ENCODE measurements at regions not wholly inside any gene's neighbourhood (a gene's known extent, or its start where the extent isn't known, plus 50 kb on each side); places are given as distances from the start of the nearest gene placed in this dataset.
A peak's percentile ranks its signal among the peaks of the same experiment; 100 is the strongest.

GRCh38 chr13:26980099-26981031 lies 191.2 kb downstream of the USP12 start:
- DNase-seq (ENCODE audit: low read depth in 4 of 6, low spot score in 6 of 6) = peak in 1 of 6 donors; percentile 47
- Histone ChIP-seq H3K9me3 (ENCODE audit: control insufficient read depth, insufficient read depth, low read length) (no peaks in the 10 kb centered on the region), H3K27ac (ENCODE audit: low read depth, low read length) (no peak overlapping the region), H3K4me3 (ENCODE audit: low read depth, low read length) (no peak overlapping the region), H3K27me3 (ENCODE audit: control insufficient read depth, insufficient read depth, low read length) (peaks cover 3% of the 10 kb centered on the region), H3K36me3 (ENCODE audit: control insufficient read depth, insufficient read depth, low read length) (no peaks in the 10 kb centered on the region), H3K4me1 (ENCODE audit: control insufficient read depth, insufficient read depth, low read length) (peaks cover 6% of the 10 kb centered on the region)
- 64% methylated on average over 12 of the region's 18 CpGs for WGBS (ENCODE audit: insufficient coverage)

- H3K27ac ChIP-seq (ENCODE audit: low read depth, low read length) = no peak overlapping the region
- H3K4me1 ChIP-seq (ENCODE audit: control insufficient read depth, insufficient read depth, low read length) = peaks cover 6% of the 10 kb centered on the region
- H3K36me3 ChIP-seq (ENCODE audit: control insufficient read depth, insufficient read depth, low read length) = no peaks in the 10 kb centered on the region
- 83% methylated on average over 8 of the region's 8 CpGs for WGBS (ENCODE audit: insufficient coverage)
- DNase-seq (ENCODE audit: low read depth in 4 of 6, low spot score in 6 of 6) = no peak
- no peaks in the 10 kb centered on the region for H3K9me3 ChIP-seq (ENCODE audit: control insufficient read depth, insufficient read depth, low read length)
- peaks cover 3% of the 10 kb centered on the region for H3K27me3 ChIP-seq (ENCODE audit: control insufficient read depth, insufficient read depth, low read length)
- no peak overlapping the region for H3K4me3 ChIP-seq (ENCODE audit: low read depth, low read length)
Measured at GRCh38 chr13:26979334-26979733, 192.3 kb downstream of the USP12 start.

GRCh38 chr13:26978081-26978860 lies 193.3 kb downstream of the USP12 start:
- WGBS (ENCODE audit: insufficient coverage) = 54% methylated on average over 6 of the region's 12 CpGs
- Histone ChIP-seq H3K4me1 (ENCODE audit: control insufficient read depth, insufficient read depth, low read length) (peaks cover 6% of the 10 kb centered on the region), H3K9me3 (ENCODE audit: control insufficient read depth, insufficient read depth, low read length) (no peaks in the 10 kb centered on the region), H3K36me3 (ENCODE audit: control insufficient read depth, insufficient read depth, low read length) (no peaks in the 10 kb centered on the region), H3K27ac (ENCODE audit: low read depth, low read length) (no peak overlapping the region), H3K27me3 (ENCODE audit: control insufficient read depth, insufficient read depth, low read length) (peaks cover 3% of the 10 kb centered on the region), H3K4me3 (ENCODE audit: low read depth, low read length) (no peak overlapping the region)
- no peak for DNase-seq (ENCODE audit: low read depth in 4 of 6, low spot score in 6 of 6)

DNA sequence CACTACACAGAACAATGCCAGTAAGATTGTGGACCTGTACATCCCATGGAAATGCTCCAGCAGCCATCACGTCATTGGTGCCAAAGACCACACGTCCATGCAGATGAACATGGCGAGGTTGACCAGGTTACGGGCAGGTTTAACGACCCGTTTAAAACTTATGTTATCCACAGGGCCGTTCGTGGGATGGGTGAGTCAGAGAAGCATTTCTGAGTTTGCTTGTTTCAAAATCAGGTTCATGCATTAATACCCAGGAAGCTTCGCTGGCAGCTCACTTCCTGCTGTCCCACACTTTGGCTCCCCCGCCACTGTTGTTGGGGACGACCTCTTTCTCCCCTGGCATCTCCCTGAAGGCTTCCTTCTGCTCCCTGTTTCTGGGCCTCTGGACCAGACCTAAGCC lies 194.1 kb downstream of the USP12 start:
- Histone ChIP-seq H3K27ac (ENCODE audit: low read depth, low read length) (no peak overlapping the region), H3K4me1 (ENCODE audit: control insufficient read depth, insufficient read depth, low read length) (peaks cover 6% of the 10 kb centered on the region), H3K9me3 (ENCODE audit: control insufficient read depth, insufficient read depth, low read length) (no peaks in the 10 kb centered on the region), H3K27me3 (ENCODE audit: control insufficient read depth, insufficient read depth, low read length) (peaks cover 3% of the 10 kb centered on the region), H3K36me3 (ENCODE audit: control insufficient read depth, insufficient read depth, low read length) (no peaks in the 10 kb centered on the region), H3K4me3 (ENCODE audit: low read depth, low read length) (no peak overlapping the region)
- DNase-seq (ENCODE audit: low read depth in 4 of 6, low spot score in 6 of 6) = no peak
- 68% methylated on average over 11 of the region's 11 CpGs for WGBS (ENCODE audit: insufficient coverage)

- Histone ChIP-seq H3K4me1 (ENCODE audit: control insufficient read depth, insufficient read depth, low read length) (peaks cover 6% of the 10 kb centered on the region), H3K4me3 (ENCODE audit: low read depth, low read length) (no peak overlapping the region), H3K27me3 (ENCODE audit: control insufficient read depth, insufficient read depth, low read length) (peaks cover 3% of the 10 kb centered on the region), H3K9me3 (ENCODE audit: control insufficient read depth, insufficient read depth, low read length) (no peaks in the 10 kb centered on the region), H3K36me3 (ENCODE audit: control insufficient read depth, insufficient read depth, low read length) (no peaks in the 10 kb centered on the region), H3K27ac (ENCODE audit: low read depth, low read length) (no peak overlapping the region)
- no peak for DNase-seq (ENCODE audit: low read depth in 4 of 6, low spot score in 6 of 6)
- WGBS (ENCODE audit: insufficient coverage) = 100% methylated on average over 1 of the region's 1 CpG
Measured at GRCh38 chr13:26976313-26976712, 195.3 kb downstream of the USP12 start.

GRCh38 chr13:26973946-26974345 lies 197.7 kb downstream of the USP12 start:
- Histone ChIP-seq H3K27ac (ENCODE audit: low read depth, low read length) (no peak overlapping the region), H3K27me3 (ENCODE audit: control insufficient read depth, insufficient read depth, low read length) (peaks cover 3% of the 10 kb centered on the region), H3K9me3 (ENCODE audit: control insufficient read depth, insufficient read depth, low read length) (no peaks in the 10 kb centered on the region), H3K36me3 (ENCODE audit: control insufficient read depth, insufficient read depth, low read length) (no peaks in the 10 kb centered on the region), H3K4me1 (ENCODE audit: control insufficient read depth, insufficient read depth, low read length) (no peaks in the 10 kb centered on the region), H3K4me3 (ENCODE audit: low read depth, low read length) (no peak overlapping the region)
- WGBS (ENCODE audit: insufficient coverage) = 88% methylated on average over 3 of the region's 4 CpGs
- DNase-seq (ENCODE audit: low read depth in 4 of 6, low spot score in 6 of 6) = no peak

- Histone ChIP-seq H3K27ac (ENCODE audit: low read depth, low read length) (no peak overlapping the region), H3K9me3 (ENCODE audit: control insufficient read depth, insufficient read depth, low read length) (no peaks in the 10 kb centered on the region), H3K27me3 (ENCODE audit: control insufficient read depth, insufficient read depth, low read length) (no peaks in the 10 kb centered on the region), H3K4me1 (ENCODE audit: control insufficient read depth, insufficient read depth, low read length) (no peaks in the 10 kb centered on the region), H3K4me3 (ENCODE audit: low read depth, low read length) (no peak overlapping the region), H3K36me3 (ENCODE audit: control insufficient read depth, insufficient read depth, low read length) (no peaks in the 10 kb centered on the region)
- DNase-seq (ENCODE audit: low read depth in 4 of 6, low spot score in 6 of 6) = no peak
- WGBS (ENCODE audit: insufficient coverage) = 67% methylated on average over 3 of the region's 6 CpGs
Measured at GRCh38 chr13:26973295-26973694, 198.3 kb downstream of the USP12 start.

DNA sequence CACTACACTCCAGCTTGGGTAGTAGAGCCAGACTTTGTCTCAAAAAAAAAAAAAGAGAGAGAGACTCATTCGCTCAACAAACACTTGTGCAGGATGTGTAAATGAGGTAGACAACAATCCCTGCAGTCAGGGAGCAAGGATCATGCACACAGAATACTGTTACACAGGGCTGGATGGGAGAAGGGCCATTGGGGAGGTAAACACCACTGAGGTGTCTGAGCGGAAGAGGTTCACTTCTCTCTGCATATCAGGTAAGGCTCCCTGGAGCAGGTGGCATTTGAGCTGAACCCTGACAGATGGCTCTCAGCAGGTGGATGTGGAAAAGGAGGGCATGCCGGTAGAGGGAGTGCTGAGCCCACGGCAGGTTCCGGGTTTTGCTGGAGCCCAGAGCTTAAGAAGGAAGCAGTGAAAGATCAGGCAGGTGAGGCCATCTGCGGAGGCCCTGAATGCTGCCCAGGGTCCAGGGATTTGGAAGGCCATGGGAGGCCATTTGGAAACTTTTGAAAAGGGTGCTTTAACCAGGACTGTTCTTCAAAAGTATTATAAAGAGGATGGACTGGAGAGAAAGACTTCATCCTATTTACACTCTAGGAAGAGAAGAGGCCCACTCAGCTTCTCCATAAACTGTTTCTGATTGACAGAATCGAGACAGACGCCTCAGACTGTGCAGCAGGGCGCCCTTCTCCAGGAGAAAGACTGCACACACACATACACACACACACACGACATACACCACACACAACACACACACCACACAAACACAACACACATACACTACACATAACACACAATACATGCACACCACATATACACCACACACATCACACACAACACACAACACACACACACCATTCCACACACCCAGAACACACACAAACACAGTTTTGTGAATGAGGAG lies 199.4 kb downstream of the USP12 start:
- Histone ChIP-seq H3K36me3 (ENCODE audit: control insufficient read depth, insufficient read depth, low read length) (no peaks in the 10 kb centered on the region), H3K27me3 (ENCODE audit: control insufficient read depth, insufficient read depth, low read length) (no peaks in the 10 kb centered on the region), H3K4me3 (ENCODE audit: low read depth, low read length) (no peak overlapping the region), H3K4me1 (ENCODE audit: control insufficient read depth, insufficient read depth, low read length) (peaks cover 4% of the 10 kb centered on the region), H3K9me3 (ENCODE audit: control insufficient read depth, insufficient read depth, low read length) (no peaks in the 10 kb centered on the region), H3K27ac (ENCODE audit: low read depth, low read length) (no peak overlapping the region)
- DNase-seq (ENCODE audit: low read depth in 4 of 6, low spot score in 6 of 6) = peak in 1 of 6 donors; percentile 45
- 28% methylated on average over 7 of the region's 10 CpGs for WGBS (ENCODE audit: insufficient coverage)

All from spinal cord (tissue), 9 donors.